Hepatocyte (in vitro differentiated cells): ENCODE measurements at regions not wholly inside any gene's neighbourhood (a gene's known extent, or its start where the extent isn't known, plus 50 kb on each side); places are given as distances from the start of the nearest gene placed in this dataset.

Source experiments
- DNase-seq: peaks from one replicate; pipeline ENCODE4 v3.0.0-alpha.2; 2016; ENCODE audit warnings: low spot score
- H2AFZ ChIP-seq: fragments of 200-600 bp; sonication (generic); 2 replicates; pipeline ENCODE4 v1.6.0; 2016; ENCODE audit warnings: antibody characterized with exemption, mild to moderate bottlenecking
- H3K27ac ChIP-seq: fragments of 200-600 bp; sonication (generic); 2 replicates; pipeline ENCODE4 v1.5.1; 2016; ENCODE audit warnings: mild to moderate bottlenecking
- H3K27me3 ChIP-seq: fragments of 200-600 bp; sonication (generic); 2 replicates; pipeline ENCODE4 v1.6.1; 2016
- H3K36me3 ChIP-seq: fragments of 200-600 bp; sonication (generic); replicated peaks from 2 replicates; pipeline ENCODE4 v1.5.1; 2016; ENCODE audit warnings: low read depth; ENCODE audit not compliant: insufficient read depth
- H3K4me1 ChIP-seq: fragments of 200-600 bp; sonication (generic); 2 replicates; pipeline ENCODE4 v1.5.1; 2016; ENCODE audit warnings: mild to moderate bottlenecking, moderate library complexity; ENCODE audit not compliant: insufficient read depth
- H3K4me2 ChIP-seq: fragments of 200-600 bp; sonication (generic); 2 replicates; pipeline ENCODE4 v1.6.0; 2016
- H3K4me3 ChIP-seq: fragments of 200-600 bp; sonication (generic); 2 replicates; pipeline ENCODE4 v1.5.1; 2016; ENCODE audit warnings: mild to moderate bottlenecking
- H3K79me2 ChIP-seq: fragments of 200-600 bp; sonication (generic); 2 replicates; pipeline ENCODE4 v1.6.0; 2017; ENCODE audit warnings: mild to moderate bottlenecking
- H3K9me2 ChIP-seq: fragments of 200-600 bp; sonication (generic); replicated peaks from 2 replicates; pipeline ENCODE4 v1.6.0; 2017; ENCODE audit warnings: mild to moderate bottlenecking; ENCODE audit not compliant: insufficient read depth
- H3K9me3 ChIP-seq: fragments of 200-600 bp; sonication (generic); 2 replicates; pipeline ENCODE4 v1.5.1; 2016; ENCODE audit warnings: low read depth, mild to moderate bottlenecking
- H4K20me1 ChIP-seq: fragments of 200-600 bp; sonication (generic); 2 replicates; pipeline ENCODE4 v1.6.0; 2016; ENCODE audit warnings: mild to moderate bottlenecking; ENCODE audit not compliant: insufficient read depth, poor library complexity, severe bottlenecking
- EZH2 ChIP-seq: fragments of 200-600 bp; sonication (generic); IDR thresholded peaks from 2 replicates; pipeline ENCODE4 v1.6.1; 2016; ENCODE audit warnings: antibody characterized with exemption, mild to moderate bottlenecking, borderline replicate concordance
- EZH2phosphoT487 ChIP-seq: fragments of 200-600 bp; sonication (generic); IDR thresholded peaks from one replicate; pipeline ENCODE4 v1.6.1; 2018; ENCODE audit warnings: antibody characterized with exemption, mild to moderate bottlenecking, low read depth, moderate library complexity; ENCODE audit not compliant: unreplicated experiment, severe bottlenecking
- WGBS: methylation state at CpG from one replicate; pipeline ENCODE4 v1.1.6; 2016; ENCODE audit warnings: low lambda C conversion rate; ENCODE audit errors: missing lambda C conversion rate; 5-methylcytosine and 5-hydroxymethylcytosine counted together
- TF ChIP-seq, protein P1 (sequence below): fragments of 200-600 bp; sonication (generic); IDR thresholded peaks from 2 replicates; pipeline ENCODE4 v1.5.1; 2016; ENCODE audit warnings: antibody characterized with exemption, mild to moderate bottlenecking; ENCODE audit not compliant: poor library complexity

DNA sequence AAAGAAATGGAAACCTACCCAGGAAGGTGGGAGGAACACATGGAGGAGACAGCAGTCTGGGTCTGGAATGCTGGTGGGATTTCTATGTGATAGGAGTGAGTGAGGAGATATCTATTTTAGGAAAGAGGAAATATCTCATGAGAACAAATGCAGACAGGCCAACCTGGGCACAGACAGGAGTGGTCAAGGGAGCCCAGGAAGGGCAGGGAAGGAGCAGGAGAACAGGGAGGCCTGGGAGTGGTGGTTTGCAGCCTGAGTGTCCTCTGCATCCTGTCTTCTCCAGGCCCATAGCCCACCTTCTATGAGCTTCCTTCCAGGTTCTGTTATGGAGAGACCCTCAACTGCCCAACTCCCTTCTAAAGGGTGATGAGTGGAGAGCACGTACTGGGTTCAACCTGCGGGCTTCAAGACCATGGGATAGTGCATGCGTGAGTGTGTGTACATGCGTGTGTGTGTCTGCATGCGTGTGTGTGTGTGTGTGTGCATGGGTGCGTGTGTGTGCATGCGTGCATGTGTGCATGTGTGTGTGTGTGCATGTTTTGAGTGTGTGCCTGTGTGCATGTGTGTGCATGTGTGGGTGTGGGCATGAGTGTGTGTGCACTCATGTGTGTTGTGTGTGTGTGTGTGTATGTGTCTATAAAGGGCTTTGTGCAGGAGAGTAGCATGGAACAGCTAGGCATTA lies 200.1 kb downstream of the CXCL12 start:
- no peaks in the 10 kb centered on the region for H4K20me1 ChIP-seq
- no peaks in the 10 kb centered on the region for H3K36me3 ChIP-seq
- H3K79me2 ChIP-seq, result no peaks in the 10 kb centered on the region
- H3K9me2 ChIP-seq, result no peaks in the 10 kb centered on the region
- no peak overlapping the region for H3K27ac ChIP-seq
- H3K4me2 ChIP-seq, result no peak overlapping the region
- no peak overlapping the region for H3K4me3 ChIP-seq
- no peak for DNase-seq
- WGBS, result 96% methylated on average over 7 of the region's 7 CpGs
- H3K4me1 ChIP-seq, result no peaks in the 10 kb centered on the region
- H2AFZ ChIP-seq, result no peak overlapping the region
- TF ChIP-seq EZH2phosphoT487 (no peak), EZH2 (no peak)
- TF ChIP-seq, protein P1, sequence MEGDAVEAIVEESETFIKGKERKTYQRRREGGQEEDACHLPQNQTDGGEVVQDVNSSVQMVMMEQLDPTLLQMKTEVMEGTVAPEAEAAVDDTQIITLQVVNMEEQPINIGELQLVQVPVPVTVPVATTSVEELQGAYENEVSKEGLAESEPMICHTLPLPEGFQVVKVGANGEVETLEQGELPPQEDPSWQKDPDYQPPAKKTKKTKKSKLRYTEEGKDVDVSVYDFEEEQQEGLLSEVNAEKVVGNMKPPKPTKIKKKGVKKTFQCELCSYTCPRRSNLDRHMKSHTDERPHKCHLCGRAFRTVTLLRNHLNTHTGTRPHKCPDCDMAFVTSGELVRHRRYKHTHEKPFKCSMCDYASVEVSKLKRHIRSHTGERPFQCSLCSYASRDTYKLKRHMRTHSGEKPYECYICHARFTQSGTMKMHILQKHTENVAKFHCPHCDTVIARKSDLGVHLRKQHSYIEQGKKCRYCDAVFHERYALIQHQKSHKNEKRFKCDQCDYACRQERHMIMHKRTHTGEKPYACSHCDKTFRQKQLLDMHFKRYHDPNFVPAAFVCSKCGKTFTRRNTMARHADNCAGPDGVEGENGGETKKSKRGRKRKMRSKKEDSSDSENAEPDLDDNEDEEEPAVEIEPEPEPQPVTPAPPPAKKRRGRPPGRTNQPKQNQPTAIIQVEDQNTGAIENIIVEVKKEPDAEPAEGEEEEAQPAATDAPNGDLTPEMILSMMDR, result no peak
- no peaks in the 10 kb centered on the region for H3K27me3 ChIP-seq
- no peaks in the 10 kb centered on the region for H3K9me3 ChIP-seq

DNA sequence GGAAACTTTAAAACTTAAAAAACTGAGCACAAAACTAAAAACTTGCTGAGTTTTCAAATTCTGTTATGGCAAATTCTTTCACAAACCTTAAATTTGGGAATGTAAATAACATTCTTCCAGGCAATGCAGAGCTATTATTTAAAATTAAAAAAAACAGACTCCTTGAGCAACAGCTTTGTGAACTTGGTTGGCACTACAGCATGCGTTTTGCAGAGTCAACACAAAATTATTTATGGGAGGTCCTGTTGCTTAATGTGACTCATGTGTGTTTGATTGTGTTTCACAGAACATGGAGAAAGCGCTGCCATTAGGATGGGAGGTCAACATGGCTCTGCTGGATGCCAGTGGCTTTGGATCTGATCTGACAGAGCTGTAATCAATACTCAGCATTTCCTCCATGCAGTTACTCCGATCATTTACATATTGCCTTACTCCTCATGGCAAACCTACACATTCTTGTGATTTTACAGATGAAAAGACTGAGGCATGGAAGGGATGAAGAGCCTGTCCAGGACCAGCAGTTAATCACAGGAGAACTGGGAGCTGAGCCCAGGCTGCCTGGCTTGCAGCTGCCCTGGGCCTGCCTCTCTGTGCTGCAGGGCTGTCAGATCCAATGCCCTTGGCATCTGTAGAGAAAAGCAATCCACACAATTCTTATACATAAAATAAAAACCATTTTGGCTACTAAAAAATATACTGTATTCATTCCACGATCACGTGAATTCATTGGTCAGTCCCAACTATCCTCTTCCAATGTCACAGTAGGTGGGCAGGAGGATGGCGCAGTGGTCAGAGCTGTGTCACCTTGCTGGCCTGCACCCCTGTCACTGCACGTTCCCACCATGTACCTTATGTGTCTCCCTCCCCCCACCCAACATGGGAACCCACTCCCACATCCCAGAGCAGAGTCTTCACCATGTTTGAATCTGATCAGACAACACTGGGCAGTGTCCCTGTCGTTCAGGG lies 200.9 kb downstream of the CXCL12 start:
- Histone ChIP-seq H3K4me2 (no peak overlapping the region), H3K9me3 (no peaks in the 10 kb centered on the region), H3K4me1 (no peaks in the 10 kb centered on the region), H3K27ac (no peak overlapping the region), H4K20me1 (no peaks in the 10 kb centered on the region), H3K36me3 (no peaks in the 10 kb centered on the region), H3K9me2 (no peaks in the 10 kb centered on the region), H3K79me2 (no peaks in the 10 kb centered on the region), H3K27me3 (no peaks in the 10 kb centered on the region), H3K4me3 (no peak overlapping the region), H2AFZ (no peak overlapping the region)
- DNase-seq, result no peak
- WGBS, result 90% methylated on average over 8 of the region's 8 CpGs
- no peak for TF ChIP-seq EZH2
- TF ChIP-seq, protein P1, result no peak
- no peak for TF ChIP-seq EZH2phosphoT487

DNA sequence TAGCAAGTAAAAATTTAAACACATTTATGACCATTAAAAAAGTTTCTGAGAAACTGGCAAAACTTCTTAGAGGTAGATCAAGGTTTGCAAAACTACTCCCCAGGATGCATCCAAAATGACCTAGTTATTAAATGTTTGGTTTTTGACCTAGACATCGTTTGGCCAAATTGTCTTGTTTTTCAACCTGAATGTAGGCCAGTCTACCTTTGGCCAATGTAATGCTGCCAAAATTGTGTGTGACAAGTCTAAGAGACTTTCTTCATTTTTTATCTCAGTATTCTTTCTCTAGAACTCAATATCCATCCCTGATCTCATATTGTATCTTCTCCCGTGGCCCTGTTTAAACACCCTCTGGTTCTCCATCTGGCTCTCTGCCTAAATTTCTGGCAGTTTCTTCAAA lies 202.0 kb downstream of the CXCL12 start:
- no peak for DNase-seq
- Histone ChIP-seq H4K20me1 (no peaks in the 10 kb centered on the region), H2AFZ (no peak overlapping the region), H3K4me2 (no peak overlapping the region), H3K4me1 (no peaks in the 10 kb centered on the region), H3K79me2 (no peaks in the 10 kb centered on the region), H3K27ac (no peak overlapping the region), H3K36me3 (no peaks in the 10 kb centered on the region), H3K27me3 (no peaks in the 10 kb centered on the region), H3K9me2 (no peaks in the 10 kb centered on the region), H3K9me3 (no peaks in the 10 kb centered on the region), H3K4me3 (no peak overlapping the region)
- TF ChIP-seq, protein P1, result no peak
- TF ChIP-seq EZH2phosphoT487 (no peak), EZH2 (no peak)
- WGBS, result 75% methylated on average over 2 of the region's 2 CpGs
